GM23338 (cell line): ENCODE measurements at regions not wholly inside any gene's neighbourhood (a gene's known extent, or its start where the extent isn't known, plus 50 kb on each side); places are given as distances from the start of the nearest gene placed in this dataset.

Experiments used
- ATAC-seq: fragments of 200-7000 bp; cut with Tn5 transposase; 3 replicates; pipeline ENCODE4 v1.9.1; 2020
- DNase-seq: peaks from one replicate; pipeline ENCODE4 v3.0.0-alpha.2; 2015; ENCODE audit warnings: low spot score
- H2AFZ ChIP-seq: fragments of 200-600 bp; sonication (generic); 2 replicates; pipeline ENCODE4 v1.8.0; 2016; ENCODE audit warnings: antibody characterized with exemption, mild to moderate bottlenecking, moderate library complexity
- H3F3A ChIP-seq: fragments of 200-600 bp; sonication (generic); replicated peaks from 2 replicates; pipeline ENCODE4 v1.8.0; 2017; ENCODE audit warnings: antibody characterized with exemption, mixed run types, low read depth
- H3K27ac ChIP-seq: fragments of 200-600 bp; sonication (generic); 2 replicates; pipeline ENCODE4 v1.6.1; 2016; ENCODE audit warnings: low read depth
- H3K27me3 ChIP-seq: fragments of 200-600 bp; sonication (generic); 2 replicates; pipeline ENCODE4 v1.8.0; 2016; ENCODE audit warnings: mild to moderate bottlenecking, mixed run types, moderate library complexity; ENCODE audit not compliant: insufficient read depth
- H3K36me3 ChIP-seq: fragments of 200-600 bp; sonication (generic); 2 replicates; pipeline ENCODE4 v1.8.0; 2016; ENCODE audit warnings: mild to moderate bottlenecking; ENCODE audit not compliant: insufficient read depth
- H3K4me1 ChIP-seq: fragments of 200-600 bp; sonication (generic); 2 replicates; pipeline ENCODE4 v1.8.0; 2016; ENCODE audit warnings: mild to moderate bottlenecking, moderate library complexity; ENCODE audit not compliant: insufficient read depth
- H3K4me2 ChIP-seq: fragments of 200-600 bp; sonication (generic); 2 replicates; pipeline ENCODE4 v1.7.1; 2017; ENCODE audit warnings: mixed run types
- H3K4me3 ChIP-seq: fragments of 200-600 bp; sonication (generic); 2 replicates; pipeline ENCODE4 v1.6.1; 2016; ENCODE audit warnings: mixed run types
- H3K79me2 ChIP-seq: fragments of 200-600 bp; sonication (generic); replicated peaks from 2 replicates; pipeline ENCODE4 v1.8.0; 2017; ENCODE audit warnings: mild to moderate bottlenecking; ENCODE audit not compliant: insufficient read depth
- H3K9me2 ChIP-seq: fragments of 200-600 bp; sonication (generic); 2 replicates; pipeline ENCODE4 v1.8.0; 2017; ENCODE audit not compliant: insufficient read depth
- H4K20me1 ChIP-seq: fragments of 200-600 bp; sonication (generic); replicated peaks from 2 replicates; pipeline ENCODE4 v1.8.0; 2017; ENCODE audit warnings: mild to moderate bottlenecking; ENCODE audit not compliant: insufficient read depth
- H3K27ac Mint-ChIP-seq: 2 replicates; pipeline ENCODE4 v1.8.0; 2020; ENCODE audit warnings: inconsistent platforms, mild to moderate bottlenecking, moderate library complexity, mixed read lengths
- H3K27me3 Mint-ChIP-seq: 3 replicates; pipeline ENCODE4 v1.8.0; 2022; ENCODE audit warnings: low read depth, mild to moderate bottlenecking, moderate library complexity, mixed read lengths, inconsistent platforms; ENCODE audit not compliant: insufficient read depth, poor library complexity
- H3K36me3 Mint-ChIP-seq: 3 replicates; pipeline ENCODE4 v1.8.0; 2021; ENCODE audit warnings: low read depth, mild to moderate bottlenecking, inconsistent platforms, moderate library complexity, mixed read lengths
- H3K4me1 Mint-ChIP-seq: 3 replicates; pipeline ENCODE4 v1.8.0; 2020; ENCODE audit warnings: mild to moderate bottlenecking, inconsistent platforms, mixed read lengths
- H3K4me3 Mint-ChIP-seq: 3 replicates; pipeline ENCODE4 v1.8.0; 2021; ENCODE audit warnings: moderate library complexity, mild to moderate bottlenecking, inconsistent platforms, mixed read lengths
- H3K9me3 Mint-ChIP-seq: 3 replicates; pipeline ENCODE4 v1.8.0; 2020; ENCODE audit warnings: moderate library complexity, mild to moderate bottlenecking, inconsistent platforms, mixed read lengths
- CREB1 ChIP-seq: fragments of 250-450 bp; sonication (Bioruptor Pico); IDR thresholded peaks from 2 replicates; pipeline ENCODE4 v1.5.0; 2020; ENCODE audit warnings: low read depth, mild to moderate bottlenecking, moderate library complexity
- CTCF ChIP-seq, 2 experiments: fragments of 200-600 bp in 1 of 2; sonication (generic) in 1 of 2; conservative IDR thresholded peaks; 2 replicates each; pipeline versions ENCODE4 v1.5.1 to v1.6.1; 2016 to 2017; ENCODE audit warnings: antibody characterized with exemption in 2 of 2, low read depth in 2 of 2, mild to moderate bottlenecking in 2 of 2, moderate library complexity in 1 of 2
- EZH2 ChIP-seq: fragments of 200-600 bp; sonication (generic); IDR thresholded peaks from one replicate; pipeline ENCODE4 v1.8.0; 2017; ENCODE audit warnings: antibody characterized with exemption, mild to moderate bottlenecking, low read depth; ENCODE audit not compliant: unreplicated experiment
- JUNB ChIP-seq: IDR thresholded peaks from one replicate; pipeline ENCODE4 v1.6.1; 2016; ENCODE audit warnings: antibody characterized with exemption; ENCODE audit not compliant: unreplicated experiment
- NANOG ChIP-seq: IDR thresholded peaks from 2 replicates; pipeline ENCODE4 v1.6.1; 2016; ENCODE audit warnings: antibody characterized with exemption, borderline replicate concordance
- ZNF114 ChIP-seq: fragments of 250-450 bp; sonication (Bioruptor Pico); IDR thresholded peaks from 2 replicates; pipeline ENCODE4 v1.5.0; 2020; ENCODE audit warnings: mild to moderate bottlenecking, moderate library complexity
- TF ChIP-seq, protein P1 (sequence below): IDR thresholded peaks from 2 replicates; pipeline ENCODE4 v1.6.1; 2016; ENCODE audit warnings: antibody characterized with exemption
- TF ChIP-seq, protein P2 (sequence below): fragments of 250-450 bp; sonication (Bioruptor Pico); IDR thresholded peaks from 2 replicates; pipeline ENCODE4 v1.5.0; 2020; ENCODE audit warnings: mild to moderate bottlenecking, moderate library complexity

- DNase-seq (peak; percentile 60), ATAC-seq (peak; percentile 67)
- peaks cover 49% of the 10 kb centered on the region for H3K4me1 Mint-ChIP-seq
- Histone ChIP-seq H3K4me2 (peak overlapping the region; percentile 20; the same call in 1 of the 2 replicates), H3K4me3 (no peak overlapping the region), H3K27me3 (no peaks in the 10 kb centered on the region), H3K9me2 (no peaks in the 10 kb centered on the region), H2AFZ (peak overlapping the region; percentile 59; the same call in 1 of the 2 replicates), H3K79me2 (no peaks in the 10 kb centered on the region), H4K20me1 (no peaks in the 10 kb centered on the region), H3K36me3 (no peaks in the 10 kb centered on the region), H3K4me1 (peaks cover 4% of the 10 kb centered on the region; the same call in 1 of the 2 replicates), H3F3A (peaks cover 9% of the 10 kb centered on the region), H3K27ac (no peak overlapping the region)
- H3K36me3 Mint-ChIP-seq: no peaks in the 10 kb centered on the region
- H3K9me3 Mint-ChIP-seq: no peaks in the 10 kb centered on the region; the same call in 2 of the 3 replicates
- H3K27me3 Mint-ChIP-seq: peaks cover 17% of the 10 kb centered on the region
- TF ChIP-seq CTCF (conservative IDR thresholded peaks at IDR 0.05; ENCODE audit: low read depth in 2 of 2) (peak; percentile 33 to 34), JUNB (no peak)
- H3K4me3 Mint-ChIP-seq: no peak overlapping the region
- no peak overlapping the region for H3K27ac Mint-ChIP-seq
Observed at GRCh38 chr9:135221951-135222631, 134.6 kb downstream of the OLFM1 start.

DNA sequence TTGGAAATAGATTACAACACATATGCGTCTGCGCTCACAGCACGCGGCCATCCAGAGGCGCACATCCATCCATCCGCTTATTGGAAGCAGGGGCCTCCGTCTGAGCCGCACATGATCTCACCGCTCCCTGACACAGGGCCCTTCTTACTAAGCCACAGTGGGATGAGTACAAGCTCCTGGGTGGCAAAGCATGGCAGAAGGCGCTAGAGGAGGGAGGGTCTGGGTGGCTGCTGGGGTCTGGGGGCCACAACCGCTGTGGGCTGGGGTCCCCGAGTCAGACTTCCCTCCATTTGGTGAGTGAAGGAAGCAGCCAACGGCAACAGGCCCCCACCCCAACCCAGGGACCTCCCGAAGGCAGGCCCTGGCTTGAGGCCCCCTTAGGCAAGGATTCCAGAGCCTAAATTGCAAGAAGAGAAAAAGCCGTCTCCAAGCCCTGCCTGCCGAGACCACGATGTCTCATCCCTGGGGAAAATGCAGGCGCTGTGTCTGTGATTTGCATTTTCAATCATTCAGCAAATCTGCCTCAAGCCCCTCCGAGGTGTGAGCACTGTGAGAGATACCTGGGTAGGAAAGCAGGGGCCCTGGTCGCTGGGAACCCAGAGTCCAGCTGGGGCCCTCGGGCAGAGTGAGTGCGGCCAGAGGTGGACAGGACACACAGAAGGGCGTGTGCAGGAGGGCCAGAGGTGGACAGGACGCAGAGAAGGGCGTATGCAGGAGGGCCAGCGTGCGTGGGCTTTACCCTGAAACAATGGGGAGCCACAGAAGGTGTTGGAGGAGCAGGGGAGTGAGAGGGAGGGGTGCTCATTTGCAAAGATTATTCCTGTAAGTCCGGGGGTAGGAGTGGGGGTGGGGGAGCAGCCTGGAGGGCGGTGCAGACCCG, 135.7 kb downstream of the OLFM1 start:
- Histone ChIP-seq H3K4me2 (peak overlapping the region; percentile 20; the same call in 1 of the 2 replicates), H3K27me3 (no peaks in the 10 kb centered on the region), H4K20me1 (no peaks in the 10 kb centered on the region), H3K79me2 (no peaks in the 10 kb centered on the region), H3F3A (peaks cover 9% of the 10 kb centered on the region), H3K36me3 (no peaks in the 10 kb centered on the region), H3K9me2 (no peaks in the 10 kb centered on the region), H3K4me1 (no peaks in the 10 kb centered on the region; the same call in 1 of the 2 replicates), H3K4me3 (no peak overlapping the region), H3K27ac (no peak overlapping the region), H2AFZ (no peak overlapping the region)
- Mint-ChIP-seq H3K27ac (peak overlapping the region; percentile 54), H3K4me3 (no peak overlapping the region), H3K27me3 (peaks cover 10% of the 10 kb centered on the region), H3K4me1 (peaks cover 39% of the 10 kb centered on the region), H3K36me3 (no peaks in the 10 kb centered on the region), H3K9me3 (no peaks in the 10 kb centered on the region; the same call in 2 of the 3 replicates)
- ATAC-seq (no peak), DNase-seq (no peak)
- TF ChIP-seq EZH2 (no peak), ZNF114 (CRISPR knock-in tag) (no peak), JUNB (no peak), NANOG (no peak), CREB1 (CRISPR knock-in tag) (no peak)
- TF ChIP-seq, protein P1, sequence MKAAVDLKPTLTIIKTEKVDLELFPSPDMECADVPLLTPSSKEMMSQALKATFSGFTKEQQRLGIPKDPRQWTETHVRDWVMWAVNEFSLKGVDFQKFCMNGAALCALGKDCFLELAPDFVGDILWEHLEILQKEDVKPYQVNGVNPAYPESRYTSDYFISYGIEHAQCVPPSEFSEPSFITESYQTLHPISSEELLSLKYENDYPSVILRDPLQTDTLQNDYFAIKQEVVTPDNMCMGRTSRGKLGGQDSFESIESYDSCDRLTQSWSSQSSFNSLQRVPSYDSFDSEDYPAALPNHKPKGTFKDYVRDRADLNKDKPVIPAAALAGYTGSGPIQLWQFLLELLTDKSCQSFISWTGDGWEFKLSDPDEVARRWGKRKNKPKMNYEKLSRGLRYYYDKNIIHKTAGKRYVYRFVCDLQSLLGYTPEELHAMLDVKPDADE: no peak
- TF ChIP-seq, protein P2, sequence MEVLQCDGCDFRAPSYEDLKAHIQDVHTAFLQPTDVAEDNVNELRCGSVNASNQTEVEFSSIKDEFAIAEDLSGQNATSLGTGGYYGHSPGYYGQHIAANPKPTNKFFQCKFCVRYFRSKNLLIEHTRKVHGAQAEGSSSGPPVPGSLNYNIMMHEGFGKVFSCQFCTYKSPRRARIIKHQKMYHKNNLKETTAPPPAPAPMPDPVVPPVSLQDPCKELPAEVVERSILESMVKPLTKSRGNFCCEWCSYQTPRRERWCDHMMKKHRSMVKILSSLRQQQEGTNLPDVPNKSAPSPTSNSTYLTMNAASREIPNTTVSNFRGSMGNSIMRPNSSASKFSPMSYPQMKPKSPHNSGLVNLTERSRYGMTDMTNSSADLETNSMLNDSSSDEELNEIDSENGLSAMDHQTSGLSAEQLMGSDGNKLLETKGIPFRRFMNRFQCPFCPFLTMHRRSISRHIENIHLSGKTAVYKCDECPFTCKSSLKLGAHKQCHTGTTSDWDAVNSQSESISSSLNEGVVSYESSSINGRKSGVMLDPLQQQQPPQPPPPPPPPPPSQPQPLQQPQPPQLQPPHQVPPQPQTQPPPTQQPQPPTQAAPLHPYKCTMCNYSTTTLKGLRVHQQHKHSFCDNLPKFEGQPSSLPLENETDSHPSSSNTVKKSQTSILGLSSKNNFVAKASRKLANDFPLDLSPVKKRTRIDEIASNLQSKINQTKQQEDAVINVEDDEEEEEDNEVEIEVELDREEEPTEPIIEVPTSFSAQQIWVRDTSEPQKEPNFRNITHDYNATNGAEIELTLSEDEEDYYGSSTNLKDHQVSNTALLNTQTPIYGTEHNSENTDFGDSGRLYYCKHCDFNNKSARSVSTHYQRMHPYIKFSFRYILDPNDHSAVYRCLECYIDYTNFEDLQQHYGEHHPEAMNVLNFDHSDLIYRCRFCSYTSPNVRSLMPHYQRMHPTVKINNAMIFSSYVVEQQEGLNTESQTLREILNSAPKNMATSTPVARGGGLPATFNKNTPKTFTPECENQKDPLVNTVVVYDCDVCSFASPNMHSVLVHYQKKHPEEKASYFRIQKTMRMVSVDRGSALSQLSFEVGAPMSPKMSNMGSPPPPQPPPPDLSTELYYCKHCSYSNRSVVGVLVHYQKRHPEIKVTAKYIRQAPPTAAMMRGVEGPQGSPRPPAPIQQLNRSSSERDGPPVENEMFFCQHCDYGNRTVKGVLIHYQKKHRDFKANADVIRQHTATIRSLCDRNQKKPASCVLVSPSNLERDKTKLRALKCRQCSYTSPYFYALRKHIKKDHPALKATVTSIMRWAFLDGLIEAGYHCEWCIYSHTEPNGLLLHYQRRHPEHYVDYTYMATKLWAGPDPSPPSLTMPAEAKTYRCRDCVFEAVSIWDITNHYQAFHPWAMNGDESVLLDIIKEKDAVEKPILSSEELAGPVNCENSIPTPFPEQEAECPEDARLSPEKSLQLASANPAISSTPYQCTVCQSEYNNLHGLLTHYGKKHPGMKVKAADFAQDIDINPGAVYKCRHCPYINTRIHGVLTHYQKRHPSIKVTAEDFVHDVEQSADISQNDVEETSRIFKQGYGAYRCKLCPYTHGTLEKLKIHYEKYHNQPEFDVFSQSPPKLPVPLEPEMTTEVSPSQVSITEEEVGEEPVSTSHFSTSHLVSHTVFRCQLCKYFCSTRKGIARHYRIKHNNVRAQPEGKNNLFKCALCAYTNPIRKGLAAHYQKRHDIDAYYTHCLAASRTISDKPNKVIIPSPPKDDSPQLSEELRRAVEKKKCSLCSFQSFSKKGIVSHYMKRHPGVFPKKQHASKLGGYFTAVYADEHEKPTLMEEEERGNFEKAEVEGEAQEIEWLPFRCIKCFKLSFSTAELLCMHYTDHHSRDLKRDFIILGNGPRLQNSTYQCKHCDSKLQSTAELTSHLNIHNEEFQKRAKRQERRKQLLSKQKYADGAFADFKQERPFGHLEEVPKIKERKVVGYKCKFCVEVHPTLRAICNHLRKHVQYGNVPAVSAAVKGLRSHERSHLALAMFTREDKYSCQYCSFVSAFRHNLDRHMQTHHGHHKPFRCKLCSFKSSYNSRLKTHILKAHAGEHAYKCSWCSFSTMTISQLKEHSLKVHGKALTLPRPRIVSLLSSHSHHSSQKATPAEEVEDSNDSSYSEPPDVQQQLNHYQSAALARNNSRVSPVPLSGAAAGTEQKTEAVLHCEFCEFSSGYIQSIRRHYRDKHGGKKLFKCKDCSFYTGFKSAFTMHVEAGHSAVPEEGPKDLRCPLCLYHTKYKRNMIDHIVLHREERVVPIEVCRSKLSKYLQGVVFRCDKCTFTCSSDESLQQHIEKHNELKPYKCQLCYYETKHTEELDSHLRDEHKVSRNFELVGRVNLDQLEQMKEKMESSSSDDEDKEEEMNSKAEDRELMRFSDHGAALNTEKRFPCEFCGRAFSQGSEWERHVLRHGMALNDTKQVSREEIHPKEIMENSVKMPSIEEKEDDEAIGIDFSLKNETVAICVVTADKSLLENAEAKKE (CRISPR knock-in tag): no peak
